ENCODE measurements at regions not wholly inside any gene's neighbourhood (a gene's known extent, or its start where the extent isn't known, plus 50 kb on each side); places are given as distances from the start of the nearest gene placed in this dataset.

DNA sequence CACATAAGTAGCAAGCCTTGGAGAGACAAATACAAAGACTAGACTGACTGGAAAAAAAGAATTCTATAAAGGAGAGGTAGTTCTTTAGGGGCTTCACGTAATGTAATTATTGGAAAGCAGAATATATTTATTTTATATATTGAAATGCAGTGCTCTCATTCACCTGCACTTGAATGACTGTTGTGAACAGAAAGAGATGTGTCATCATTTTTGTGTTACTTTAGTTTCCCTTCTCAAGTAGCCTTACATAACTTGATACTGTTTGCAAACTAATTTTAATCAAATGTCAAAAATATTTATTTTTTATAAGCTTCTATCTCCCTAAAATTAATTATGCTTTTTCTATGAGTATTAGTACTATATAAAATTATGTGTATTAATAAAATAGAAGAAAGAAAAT lies 691.1 kb upstream of the FTMT start:
- TF ChIP-seq MAFF (IDR thresholded peaks at IDR 0.05; ENCODE audit: low read depth, low read length), result peak; percentile 55
- TF ChIP-seq PTBP1 (IDR thresholded peaks at IDR 0.05; ENCODE audit: low read depth, low read length, poor library complexity, severe bottlenecking), result no peak
- TF ChIP-seq MAFK (conservative IDR thresholded peaks at IDR 0.05 in 1 of 2, IDR thresholded peaks at IDR 0.05 in 1 of 2; ENCODE audit: low read length in 2 of 2), result peak; percentile 50 to 75; a peak in 3 of 4 replicates
- TF ChIP-seq, protein P1, sequence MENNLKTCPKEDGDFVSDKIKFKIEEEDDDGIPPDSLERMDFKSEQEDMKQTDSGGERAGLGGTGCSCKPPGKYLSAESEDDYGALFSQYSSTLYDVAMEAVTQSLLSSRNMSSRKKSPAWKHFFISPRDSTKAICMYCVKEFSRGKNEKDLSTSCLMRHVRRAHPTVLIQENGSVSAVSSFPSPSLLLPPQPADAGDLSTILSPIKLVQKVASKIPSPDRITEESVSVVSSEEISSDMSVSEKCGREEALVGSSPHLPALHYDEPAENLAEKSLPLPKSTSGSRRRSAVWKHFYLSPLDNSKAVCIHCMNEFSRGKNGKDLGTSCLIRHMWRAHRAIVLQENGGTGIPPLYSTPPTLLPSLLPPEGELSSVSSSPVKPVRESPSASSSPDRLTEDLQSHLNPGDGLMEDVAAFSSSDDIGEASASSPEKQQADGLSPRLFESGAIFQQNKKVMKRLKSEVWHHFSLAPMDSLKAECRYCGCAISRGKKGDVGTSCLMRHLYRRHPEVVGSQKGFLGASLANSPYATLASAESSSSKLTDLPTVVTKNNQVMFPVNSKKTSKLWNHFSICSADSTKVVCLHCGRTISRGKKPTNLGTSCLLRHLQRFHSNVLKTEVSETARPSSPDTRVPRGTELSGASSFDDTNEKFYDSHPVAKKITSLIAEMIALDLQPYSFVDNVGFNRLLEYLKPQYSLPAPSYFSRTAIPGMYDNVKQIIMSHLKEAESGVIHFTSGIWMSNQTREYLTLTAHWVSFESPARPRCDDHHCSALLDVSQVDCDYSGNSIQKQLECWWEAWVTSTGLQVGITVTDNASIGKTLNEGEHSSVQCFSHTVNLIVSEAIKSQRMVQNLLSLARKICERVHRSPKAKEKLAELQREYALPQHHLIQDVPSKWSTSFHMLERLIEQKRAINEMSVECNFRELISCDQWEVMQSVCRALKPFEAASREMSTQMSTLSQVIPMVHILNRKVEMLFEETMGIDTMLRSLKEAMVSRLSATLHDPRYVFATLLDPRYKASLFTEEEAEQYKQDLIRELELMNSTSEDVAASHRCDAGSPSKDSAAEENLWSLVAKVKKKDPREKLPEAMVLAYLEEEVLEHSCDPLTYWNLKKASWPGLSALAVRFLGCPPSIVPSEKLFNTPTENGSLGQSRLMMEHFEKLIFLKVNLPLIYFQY (CRISPR knock-in tag; IDR thresholded peaks at IDR 0.05; ENCODE audit: borderline replicate concordance), result no peak
- TF ChIP-seq PHB2 (IDR thresholded peaks at IDR 0.05; ENCODE audit: partially characterized antibody), result no peak
- TF ChIP-seq, protein P2, sequence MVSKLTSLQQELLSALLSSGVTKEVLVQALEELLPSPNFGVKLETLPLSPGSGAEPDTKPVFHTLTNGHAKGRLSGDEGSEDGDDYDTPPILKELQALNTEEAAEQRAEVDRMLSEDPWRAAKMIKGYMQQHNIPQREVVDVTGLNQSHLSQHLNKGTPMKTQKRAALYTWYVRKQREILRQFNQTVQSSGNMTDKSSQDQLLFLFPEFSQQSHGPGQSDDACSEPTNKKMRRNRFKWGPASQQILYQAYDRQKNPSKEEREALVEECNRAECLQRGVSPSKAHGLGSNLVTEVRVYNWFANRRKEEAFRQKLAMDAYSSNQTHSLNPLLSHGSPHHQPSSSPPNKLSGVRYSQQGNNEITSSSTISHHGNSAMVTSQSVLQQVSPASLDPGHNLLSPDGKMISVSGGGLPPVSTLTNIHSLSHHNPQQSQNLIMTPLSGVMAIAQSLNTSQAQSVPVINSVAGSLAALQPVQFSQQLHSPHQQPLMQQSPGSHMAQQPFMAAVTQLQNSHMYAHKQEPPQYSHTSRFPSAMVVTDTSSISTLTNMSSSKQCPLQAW (CRISPR knock-in tag; IDR thresholded peaks at IDR 0.05), result no peak
- no peak for TF ChIP-seq RFX5 (IDR thresholded peaks at IDR 0.05; ENCODE audit: low read depth, low read length)
- TF ChIP-seq HMG20A (CRISPR knock-in tag; IDR thresholded peaks at IDR 0.05; ENCODE audit: borderline replicate concordance), result no peak
- no peak for TF ChIP-seq CEBPB (IDR thresholded peaks at IDR 0.05; ENCODE audit: borderline replicate concordance, low read depth, low read length)
- no peak for TF ChIP-seq HNRNPLL (IDR thresholded peaks at IDR 0.05; ENCODE audit: low read depth, low read length, poor library complexity, severe bottlenecking)
- DNase-seq (ENCODE audit: low spot score) (no peak), FAIRE-seq (no peak), ATAC-seq (no peak)
- intact Hi-C loops (cut with micrococcal nuclease; ENCODE audit: unreplicated experiment) (no loop called here), in situ Hi-C loops (cut with HindIII; ENCODE audit: extremely low pct_ligation_motif_present, low pct_unique_long_range_greater_than_20kb) (no loop called here)
- ChIA-PET CTCF (ENCODE audit: low intra/inter-chr PET ratio, low total read pairs) (no interaction called here), POLR2A (no interaction called here)
- no peak overlapping the region for H2AFZ ChIP-seq (ENCODE audit: low read length)
- H3K4me2 ChIP-seq (ENCODE audit: low read depth, low read length), result no peak overlapping the region
- BruUV-seq (replicated peaks), result no TSS peak
- H3K9ac ChIP-seq (ENCODE audit: insufficient read depth, low read depth, low read length), result no peak overlapping the region
- no peaks in the 10 kb centered on the region for H3K9me3 ChIP-seq (ENCODE audit: low read length)
- whole genome bisulfite sequencing (ENCODE audit: low lambda C conversion rate), result 0% methylated on average over 1 of the region's 1 CpG
- no peaks in the 10 kb centered on the region for H3K79me2 ChIP-seq (ENCODE audit: insufficient read depth, low read length)
- H3K27ac ChIP-seq (ENCODE audit: extremely low read length, insufficient read depth, low read length), result no peak overlapping the region
- no peaks in the 10 kb centered on the region for H4K20me1 ChIP-seq (ENCODE audit: insufficient read depth, low read length)
- H3K27me3 ChIP-seq (ENCODE audit: control insufficient read depth in 1 of 2, insufficient read depth in 2 of 2, low read length in 2 of 2), result no peaks in the 10 kb centered on the region
- H3K36me3 ChIP-seq (replicated peaks in 1 of 2; ENCODE audit: control insufficient read depth in 1 of 2, insufficient read depth in 2 of 2, low read length in 2 of 2), result no peaks in the 10 kb centered on the region
- H3K4me1 ChIP-seq (ENCODE audit: insufficient read depth, low read length), result no peaks in the 10 kb centered on the region
- no peak overlapping the region for H3K4me3 ChIP-seq (replicated peaks in 1 of 3; ENCODE audit: insufficient read depth in 1 of 3, low read depth in 2 of 3, low read length in 3 of 3)
